Mesothelial cell of epicardium (in vitro differentiated cells): ENCODE measurements at regions not wholly inside any gene's neighbourhood (a gene's known extent, or its start where the extent isn't known, plus 50 kb on each side); places are given as distances from the start of the nearest gene placed in this dataset.

Experiments
- DNase-seq, 2 experiments: peaks; one replicate each; pipeline ENCODE4 v3.0.0; 2021; ENCODE audit warnings: low spot score in 2 of 2; ENCODE audit not compliant: unreplicated experiment in 2 of 2
- H3K27ac Mint-ChIP-seq: 2 replicates; pipeline ENCODE4 v1.8.0; 2021; ENCODE audit warnings: mixed read lengths
- H3K27me3 Mint-ChIP-seq: 2 replicates; pipeline ENCODE4 v1.8.0; 2021; ENCODE audit warnings: low read depth, mixed read lengths
- H3K36me3 Mint-ChIP-seq: 2 replicates; pipeline ENCODE4 v1.8.0; 2021; ENCODE audit warnings: mixed read lengths
- H3K4me1 Mint-ChIP-seq: 2 replicates; pipeline ENCODE4 v1.8.0; 2021; ENCODE audit warnings: mixed read lengths
- H3K4me3 Mint-ChIP-seq: 2 replicates; pipeline ENCODE4 v1.8.0; 2021; ENCODE audit warnings: mild to moderate bottlenecking, moderate library complexity, mixed read lengths
- H3K9me3 Mint-ChIP-seq: 2 replicates; pipeline ENCODE4 v1.8.0; 2021; ENCODE audit warnings: mixed read lengths
- CTCF ChIP-seq: fragments of 200-600 bp; sonication (generic); IDR thresholded peaks from one replicate; pipeline ENCODE4 v1.5.0; 2021; ENCODE audit warnings: antibody characterized with exemption; ENCODE audit not compliant: unreplicated experiment

GRCh38 chr3:84573962-84574361, 384.8 kb upstream of the CADM2 start:
- Mint-ChIP-seq H3K27me3 (no peaks in the 10 kb centered on the region), H3K27ac (no peak overlapping the region), H3K9me3 (peaks cover 18% of the 10 kb centered on the region), H3K4me3 (no peak overlapping the region), H3K4me1 (no peaks in the 10 kb centered on the region), H3K36me3 (no peaks in the 10 kb centered on the region)
- no peak for DNase-seq
- TF ChIP-seq CTCF, result no peak

- Mint-ChIP-seq H3K4me1 (no peaks in the 10 kb centered on the region), H3K9me3 (peaks cover 4% of the 10 kb centered on the region), H3K27me3 (no peaks in the 10 kb centered on the region), H3K4me3 (no peak overlapping the region), H3K27ac (no peak overlapping the region), H3K36me3 (no peaks in the 10 kb centered on the region)
- no peak for DNase-seq
- no peak for TF ChIP-seq CTCF
Observed at GRCh38 chr3:84586427-84586826, 372.4 kb upstream of the CADM2 start.

- no peaks in the 10 kb centered on the region for H3K27me3 Mint-ChIP-seq
- no peak for DNase-seq
- H3K27ac Mint-ChIP-seq, result no peak overlapping the region
- no peak for TF ChIP-seq CTCF
- H3K4me3 Mint-ChIP-seq, result no peak overlapping the region
- H3K9me3 Mint-ChIP-seq, result no peaks in the 10 kb centered on the region
- H3K4me1 Mint-ChIP-seq, result no peaks in the 10 kb centered on the region
- no peaks in the 10 kb centered on the region for H3K36me3 Mint-ChIP-seq
Observed at GRCh38 chr3:84600703-84601225, 358.0 kb upstream of the CADM2 start.

GRCh38 chr3:84601303-84601702, 357.5 kb upstream of the CADM2 start:
- Mint-ChIP-seq H3K36me3 (no peaks in the 10 kb centered on the region), H3K27ac (no peak overlapping the region), H3K4me3 (no peak overlapping the region), H3K27me3 (no peaks in the 10 kb centered on the region), H3K9me3 (no peaks in the 10 kb centered on the region), H3K4me1 (no peaks in the 10 kb centered on the region)
- no peak for DNase-seq
- TF ChIP-seq CTCF, result no peak

- H3K27me3 Mint-ChIP-seq, result no peaks in the 10 kb centered on the region
- H3K36me3 Mint-ChIP-seq, result no peaks in the 10 kb centered on the region
- no peak for TF ChIP-seq CTCF
- no peaks in the 10 kb centered on the region for H3K4me1 Mint-ChIP-seq
- H3K27ac Mint-ChIP-seq, result no peak overlapping the region
- no peak overlapping the region for H3K4me3 Mint-ChIP-seq
- peaks cover 22% of the 10 kb centered on the region for H3K9me3 Mint-ChIP-seq
- no peak for DNase-seq
Observed at GRCh38 chr3:84621823-84622222, 337.0 kb upstream of the CADM2 start.

- no peak overlapping the region for H3K27ac Mint-ChIP-seq
- no peaks in the 10 kb centered on the region for H3K27me3 Mint-ChIP-seq
- H3K4me3 Mint-ChIP-seq, result no peak overlapping the region
Observed at GRCh38 chr3:84634668-84635067, 324.1 kb upstream of the CADM2 start.

More at GRCh38 chr3:84634668-84635067, 324.1 kb upstream of the CADM2 start:
- H3K4me1 Mint-ChIP-seq, result no peaks in the 10 kb centered on the region
- H3K36me3 Mint-ChIP-seq, result no peaks in the 10 kb centered on the region
- peaks cover 5% of the 10 kb centered on the region for H3K9me3 Mint-ChIP-seq
- TF ChIP-seq CTCF, result no peak
- DNase-seq, result no peak
